AG09319 (cell line): ENCODE measurements at regions not wholly inside any gene's neighbourhood (a gene's known extent, or its start where the extent isn't known, plus 50 kb on each side); places are given as distances from the start of the nearest gene placed in this dataset.

Experiments
- DNase-seq: peaks from one replicate; pipeline ENCODE4 v3.0.0-alpha.2; 2010; ENCODE audit warnings: low read depth; ENCODE audit errors: extremely low read depth
- CTCF ChIP-seq: IDR thresholded peaks from 2 replicates; pipeline ENCODE4 v1.5.1; 2011; ENCODE audit warnings: low read depth, mild to moderate bottlenecking, inconsistent platforms, low read length, moderate library complexity

DNA sequence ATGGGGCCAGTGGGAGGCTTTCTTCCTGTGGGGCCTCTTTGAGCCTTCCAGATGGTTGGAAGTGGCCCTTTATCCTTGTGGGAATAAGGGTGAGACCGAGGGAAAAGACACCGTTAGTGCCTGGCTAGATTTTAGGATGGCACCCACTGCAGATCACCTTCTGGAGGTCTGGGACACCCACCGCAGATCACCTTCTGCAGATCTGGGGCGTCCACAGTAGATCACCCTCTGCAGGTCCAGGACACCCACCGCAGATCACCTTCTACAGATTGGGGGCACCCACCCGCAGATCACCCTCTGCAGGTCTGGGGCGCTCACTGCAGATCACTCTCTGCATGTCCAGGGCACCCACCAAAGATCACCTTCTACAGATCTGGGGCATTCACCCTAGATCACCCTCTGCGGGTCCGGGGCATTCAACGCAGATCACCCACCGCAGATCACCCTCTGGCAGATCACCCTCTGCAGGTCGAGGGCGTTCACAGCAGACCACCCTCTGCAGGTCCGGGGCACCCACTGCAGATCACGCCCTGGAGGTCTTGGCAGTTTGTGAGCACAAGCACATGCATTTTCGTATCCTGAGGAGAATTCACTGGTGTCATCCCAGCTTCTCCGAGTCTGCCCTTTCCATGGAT lies 153.4 kb upstream of the TSHZ3 start:
- no peak for TF ChIP-seq CTCF
- DNase-seq = no peak

GRCh38 chr19:31503211-31503610 lies 154.0 kb upstream of the TSHZ3 start:
- DNase-seq = no peak
- no peak for TF ChIP-seq CTCF

GRCh38 chr19:31504221-31504620 lies 155.0 kb upstream of the TSHZ3 start:
- no peak for TF ChIP-seq CTCF
- no peak for DNase-seq

DNA sequence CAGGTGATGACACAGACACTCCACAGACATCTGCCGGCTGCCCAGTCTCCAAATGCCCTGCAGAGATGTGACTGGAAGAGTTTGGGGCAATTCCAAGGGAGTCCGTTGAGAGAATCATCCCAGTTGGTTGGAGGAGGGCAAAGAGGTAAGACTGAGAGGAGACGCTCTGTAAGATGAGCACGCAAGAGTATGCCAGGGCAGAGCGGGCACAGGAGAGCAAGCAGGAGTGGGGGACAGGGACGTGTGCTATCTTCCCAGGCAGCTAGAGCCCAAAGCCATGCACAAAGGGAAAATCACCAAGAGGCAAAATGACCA lies 156.3 kb upstream of the TSHZ3 start:
- DNase-seq = no peak
- TF ChIP-seq CTCF = no peak

GRCh38 chr19:31506102-31506501 lies 156.9 kb upstream of the TSHZ3 start:
- no peak for DNase-seq
- no peak for TF ChIP-seq CTCF

DNA sequence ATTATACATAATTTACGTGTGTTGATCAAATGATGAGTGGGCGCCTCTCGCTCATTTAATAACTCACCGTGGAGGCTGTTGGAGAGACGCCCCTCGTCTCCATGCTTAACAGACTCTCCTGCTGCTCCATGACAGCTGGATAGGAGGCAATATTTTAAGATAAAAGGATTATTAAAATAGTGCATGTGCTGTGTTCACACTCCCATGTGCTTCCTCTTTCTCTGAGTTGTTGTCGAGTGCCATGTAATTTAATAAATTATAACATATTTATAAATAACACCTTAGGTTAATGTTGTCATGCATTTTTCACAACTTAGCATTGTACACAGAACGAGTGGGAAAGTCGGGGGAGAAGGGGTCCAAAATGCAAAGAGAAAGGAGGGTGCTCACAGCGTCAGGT lies 161.4 kb upstream of the TSHZ3 start:
- TF ChIP-seq CTCF = no peak
- DNase-seq = no peak

- TF ChIP-seq CTCF = no peak
- DNase-seq = no peak
These were observed 161.9 kb upstream of the TSHZ3 start for GRCh38 chr19:31511098-31511497.
